Left cardiac atrium (tissue), 4 donors: ENCODE measurements at regions not wholly inside any gene's neighbourhood (a gene's known extent, or its start where the extent isn't known, plus 50 kb on each side); places are given as distances from the start of the nearest gene placed in this dataset.

ENCODE experiments used
- ATAC-seq, 2 donors: fragments of 200-7000 bp; cut with Tn5 transposase; one replicate each; pipeline ENCODE4 v1.9.1; 2020; ENCODE audit warnings: mild to moderate bottlenecking in 2 of 2, moderate library complexity in 2 of 2
- DNase-seq: peaks from one replicate; pipeline ENCODE4 v3.0.0-alpha.2; 2020
- intact Hi-C, 2 donors: fragments of 100-400 bp; cut with DNase I; formaldehyde crosslinking; loops; one replicate each; pipeline versions ENCODE4 v1.14.1 to v1.15.1; 2022 to 2023
- donor health status: DM: no; HTN: yes; CAD: no.
- donor health status: DM: no; HTN: yes; CAD: no; lungs with severe emphysema.
- donor health status: DM: yes; HTN: yes; CAD: no.
- donor health status: Dilated cardiomyopathy.

DNA sequence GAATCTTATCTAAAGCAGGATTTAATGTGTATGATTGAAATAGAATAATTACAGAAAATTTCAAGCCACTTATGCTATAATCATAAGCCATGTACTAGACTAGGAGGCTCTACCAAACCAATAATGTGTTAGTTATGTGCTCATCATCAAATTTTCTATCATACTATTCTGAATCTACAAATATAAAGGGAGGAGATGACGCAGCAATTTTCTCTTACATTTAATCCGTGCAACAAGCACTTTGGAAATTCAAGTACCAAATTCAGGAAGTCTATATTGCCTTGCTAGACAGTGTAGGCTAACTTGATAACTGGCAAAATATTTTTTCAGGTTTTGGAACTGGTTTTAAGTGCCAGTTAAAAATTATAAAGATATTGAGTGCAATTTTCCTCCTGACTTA, 283.5 kb downstream of the C4orf33 start:
- DNase-seq (no peak), ATAC-seq (no peak)

DNA sequence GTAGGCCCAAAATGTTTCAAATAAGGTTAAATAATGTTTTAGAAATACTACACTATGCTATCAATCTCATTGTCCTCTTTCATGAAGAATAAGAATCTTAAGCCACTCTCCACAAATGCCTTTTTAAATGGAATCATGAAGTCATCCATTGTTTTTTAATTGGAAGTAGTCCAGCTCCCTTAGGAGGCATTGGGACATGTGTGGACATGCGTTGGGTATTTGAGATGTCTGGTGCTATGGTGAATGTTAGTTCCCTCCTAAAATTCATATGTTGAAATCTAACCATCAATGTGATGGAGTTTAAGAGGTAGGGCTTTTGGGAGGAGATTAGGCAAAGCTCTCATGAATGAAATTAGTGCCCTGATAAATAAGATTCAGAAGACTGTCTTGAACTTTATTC, 289.0 kb downstream of the C4orf33 start:
- intact Hi-C loops, result no loop called here
- ATAC-seq (no peak), DNase-seq (no peak)

More for the DNA sequence above, 283.5 kb downstream of the C4orf33 start:
- intact Hi-C loops, result no loop called here

DNA sequence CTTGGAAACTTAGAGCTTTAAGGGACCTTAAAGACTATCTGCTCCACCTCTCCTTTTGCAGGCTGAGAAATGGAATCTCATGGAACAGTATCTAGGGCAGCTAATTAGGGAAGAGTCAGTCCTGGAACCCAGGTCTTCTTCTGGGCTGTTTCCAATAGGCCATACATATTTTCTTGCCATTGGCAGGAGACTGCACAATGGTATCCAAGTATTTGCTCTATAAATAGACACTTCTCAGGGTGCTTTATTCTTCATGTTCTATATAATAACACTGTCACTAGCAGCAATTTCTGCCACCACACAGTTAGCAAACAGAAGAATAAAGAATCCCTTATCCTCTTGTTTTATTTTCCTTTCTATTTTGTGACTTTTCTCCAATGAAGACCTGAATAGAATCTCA, 291.7 kb downstream of the C4orf33 start:
- no peak for ATAC-seq
- intact Hi-C loops, result no loop called here

DNA sequence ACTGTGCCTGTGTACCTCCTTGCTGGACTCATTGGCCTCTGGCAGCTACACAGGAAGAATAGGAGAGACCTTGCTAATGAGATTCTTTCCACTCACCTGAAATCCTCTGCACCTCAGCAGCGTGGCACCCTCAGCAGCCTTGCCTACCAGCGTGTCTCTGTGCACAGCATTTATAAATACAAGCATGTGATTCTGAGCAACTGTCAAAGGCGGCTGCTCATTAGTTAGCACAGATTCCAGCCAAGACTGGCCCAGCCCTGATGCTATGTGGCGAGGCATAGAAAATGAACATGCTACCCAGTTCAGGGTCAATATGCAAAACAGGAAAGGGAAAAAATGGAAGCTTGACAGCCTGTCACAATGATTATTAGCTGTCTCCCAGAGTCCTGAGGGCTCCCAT, 298.0 kb downstream of the C4orf33 start:
- intact Hi-C loops, result no loop called here
- ATAC-seq (no peak), DNase-seq (no peak)

More for the DNA sequence above, 291.7 kb downstream of the C4orf33 start:
- no peak for DNase-seq

DNA sequence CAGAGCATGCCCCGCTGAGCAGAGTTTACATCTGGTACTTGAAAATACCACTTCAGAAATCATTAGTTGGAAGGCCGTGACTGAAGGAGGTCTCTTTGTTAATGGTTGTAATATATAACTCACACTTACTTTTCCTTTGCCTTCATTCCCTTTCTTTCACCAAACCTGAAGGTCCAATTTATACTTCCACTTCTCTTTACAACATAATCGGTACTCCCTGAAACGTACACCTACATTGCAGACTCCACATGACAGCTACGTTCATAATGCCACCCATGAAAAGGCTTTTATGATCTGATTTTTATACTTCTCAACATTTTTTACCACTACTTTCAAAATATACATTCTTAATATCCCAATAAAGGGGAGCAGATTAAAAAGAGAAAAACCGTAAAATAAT, 298.7 kb downstream of the C4orf33 start:
- ATAC-seq, result no peak
- intact Hi-C loops, result no loop called here

DNA sequence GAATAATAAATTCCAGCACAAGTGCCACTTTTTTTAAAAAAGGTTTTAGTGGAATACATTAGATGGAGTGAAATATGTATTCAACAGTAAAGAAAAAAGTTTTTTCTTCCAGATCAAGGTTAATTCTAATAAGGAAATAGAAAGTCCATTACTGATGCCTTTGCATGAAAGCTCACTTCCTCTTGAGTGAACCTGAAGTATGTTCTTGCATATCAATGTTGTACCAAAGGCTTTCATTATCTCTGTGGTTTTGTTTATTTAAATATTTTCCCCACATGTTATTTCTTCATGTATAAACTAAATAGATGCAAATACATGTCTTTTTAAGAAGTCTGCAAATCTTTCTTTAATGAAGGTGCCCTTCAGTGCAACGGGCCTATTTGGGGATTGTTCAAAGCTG, 307.9 kb downstream of the C4orf33 start:
- ATAC-seq (no peak), DNase-seq (no peak)
- intact Hi-C loops, result no loop called here

More for the DNA sequence above, 298.7 kb downstream of the C4orf33 start:
- no peak for DNase-seq

DNA sequence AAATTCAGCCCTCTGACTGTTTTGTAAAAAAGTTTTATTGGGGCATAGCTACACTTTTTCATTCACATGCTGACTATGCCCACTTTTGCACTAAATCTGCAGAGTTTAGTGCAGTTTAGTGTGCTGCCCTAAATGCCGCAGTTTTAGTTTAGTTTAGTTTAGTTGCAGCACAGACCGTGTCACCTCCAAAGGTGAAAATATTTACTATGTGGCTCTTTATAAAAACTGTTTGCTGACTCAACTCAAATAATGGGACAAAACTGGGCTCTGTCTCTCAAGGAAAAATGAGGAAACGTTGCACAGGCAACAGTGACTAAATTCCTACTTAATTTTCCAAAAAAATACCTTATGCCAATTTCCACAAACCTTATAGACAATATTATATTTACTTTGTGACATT, 314.2 kb downstream of the C4orf33 start:
- ATAC-seq (no peak), DNase-seq (no peak)
- intact Hi-C loops, result no loop called here

DNA sequence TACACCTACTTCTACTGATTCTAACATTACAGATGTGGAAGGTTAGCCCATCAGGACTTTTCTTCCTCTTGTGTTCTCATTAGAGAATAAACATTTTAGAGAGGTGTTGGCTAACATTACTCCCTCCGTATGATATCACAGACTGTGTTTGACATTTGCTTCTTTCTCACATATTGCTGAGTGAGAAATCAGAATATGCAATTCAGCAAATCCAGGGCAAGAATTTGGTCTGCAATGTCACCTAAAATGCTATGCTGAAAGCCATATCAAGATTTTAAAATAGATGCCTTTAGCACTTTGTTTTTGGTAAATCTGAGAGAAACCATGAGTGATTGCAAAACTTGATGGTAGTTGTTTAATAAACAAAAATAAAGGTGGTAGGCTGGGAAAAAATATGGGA, 319.1 kb downstream of the C4orf33 start:
- intact Hi-C loops, result no loop called here
- no peak for DNase-seq
- no peak for ATAC-seq

DNA sequence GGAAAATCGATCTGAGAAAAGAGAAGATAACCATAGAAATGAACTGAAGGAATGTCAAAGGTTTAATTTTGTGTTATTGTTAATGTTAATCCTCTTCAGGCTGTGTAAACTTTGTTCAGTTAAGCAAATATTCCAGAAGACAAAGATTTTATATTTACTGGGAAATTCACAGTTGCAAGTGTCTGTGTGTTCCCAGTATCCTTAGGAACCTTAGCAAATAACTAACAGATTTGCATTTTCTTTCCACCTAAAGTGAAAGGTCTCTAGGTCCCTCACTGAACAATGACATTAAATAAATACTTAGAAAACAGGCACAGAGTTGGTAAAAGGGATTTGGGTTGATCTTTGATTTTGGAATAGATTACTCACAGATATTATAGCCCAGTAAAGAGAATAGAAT, 324.7 kb downstream of the C4orf33 start:
- intact Hi-C loops, result no loop called here
- DNase-seq (no peak), ATAC-seq (no peak)

DNA sequence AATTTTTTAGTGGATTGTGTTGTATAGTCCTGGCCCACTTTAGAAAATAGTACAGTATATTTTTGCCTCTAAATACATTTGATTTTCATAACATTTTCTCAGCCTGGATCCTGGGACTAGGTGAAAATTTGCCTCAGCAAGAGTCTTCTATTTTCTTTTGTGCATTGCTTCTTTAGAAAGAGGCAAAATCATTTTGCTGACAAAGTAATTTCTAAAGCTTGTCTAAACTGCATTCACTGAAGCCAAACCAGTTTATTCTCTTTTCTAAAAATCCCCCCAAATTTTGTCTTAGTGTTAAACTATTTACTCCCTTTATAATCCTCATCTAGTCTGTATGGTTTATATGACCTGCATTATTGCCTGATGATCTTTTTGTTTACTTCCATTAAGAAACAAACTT, 326.3 kb downstream of the C4orf33 start:
- no peak for ATAC-seq
- intact Hi-C loops, result no loop called here
- no peak for DNase-seq

DNA sequence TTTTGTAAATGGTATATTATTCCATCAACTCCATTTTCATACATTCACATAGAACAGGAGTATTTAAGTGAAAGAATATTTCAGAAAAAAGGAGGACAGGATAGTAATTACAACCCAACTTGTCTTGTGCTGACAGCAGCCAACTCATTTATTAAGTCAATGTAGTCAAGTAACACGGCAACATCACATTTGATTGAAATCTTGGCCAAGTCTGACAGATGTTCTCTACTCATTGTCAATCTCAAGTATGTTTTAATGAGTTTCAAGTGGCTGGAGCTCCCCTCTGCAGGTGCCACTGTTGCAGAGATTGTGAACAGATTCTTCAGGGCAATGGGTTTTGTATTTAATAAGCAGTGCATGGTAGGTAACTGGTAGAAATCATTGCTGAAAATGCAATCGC, 332.5 kb downstream of the C4orf33 start:
- no peak for ATAC-seq
- intact Hi-C loops, result no loop called here

DNA sequence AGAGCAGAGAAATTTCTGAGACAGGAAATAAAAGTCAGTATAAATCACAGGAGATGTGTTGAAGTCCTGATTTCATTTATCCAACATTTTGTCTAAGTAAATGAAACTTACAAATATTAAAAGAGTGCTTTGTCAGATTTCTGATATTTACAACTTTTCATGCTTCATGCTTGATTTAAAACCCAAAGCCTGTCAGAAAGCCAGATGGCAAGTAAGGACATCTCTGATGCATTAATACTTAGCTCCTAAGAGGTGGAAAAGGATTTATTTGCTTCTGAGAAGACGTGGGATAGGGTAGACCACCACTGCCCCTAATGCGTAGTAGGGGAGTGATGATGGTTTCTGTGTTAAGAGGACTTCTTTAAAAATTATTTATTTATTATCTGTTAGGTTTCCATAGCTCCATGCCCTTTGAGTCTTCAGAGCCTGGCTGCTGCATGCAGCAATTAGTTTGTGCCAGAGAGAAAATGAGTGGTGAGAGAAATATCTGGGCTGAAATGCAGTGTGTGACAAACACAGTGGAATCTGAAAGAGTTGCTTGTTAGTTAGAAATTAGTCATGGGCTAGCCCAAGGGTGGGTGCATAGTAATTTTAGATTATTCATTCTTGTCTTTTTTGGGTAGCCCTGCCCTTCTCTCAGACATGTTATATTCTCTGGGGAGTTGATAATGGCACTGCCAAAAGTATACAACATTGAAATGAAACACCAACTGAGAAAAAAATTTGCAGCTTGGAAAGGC, 333.8 kb downstream of the C4orf33 start:
- DNase-seq, result no peak
- intact Hi-C loops, result no loop called here
- ATAC-seq, result peak in 1 of 2 donors; percentile 48

More for the DNA sequence above, 332.5 kb downstream of the C4orf33 start:
- no peak for DNase-seq

DNA sequence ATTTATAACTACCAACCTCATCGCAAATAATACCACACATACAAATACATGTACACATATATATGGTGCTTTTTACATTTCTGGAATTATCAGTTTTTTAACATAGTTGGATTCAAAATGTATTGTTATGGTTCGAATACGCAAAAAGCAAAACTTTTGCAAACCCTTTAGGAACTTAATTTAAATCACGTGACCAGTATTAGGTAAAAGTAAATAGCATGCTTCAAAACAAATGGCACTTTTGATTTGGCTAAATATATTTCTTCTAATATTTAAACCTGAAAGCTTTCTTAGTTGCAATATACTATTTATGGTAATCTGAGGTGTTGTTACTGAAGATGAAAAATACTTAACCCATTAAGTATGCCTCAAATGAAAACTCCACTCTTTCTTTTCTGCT, 341.4 kb downstream of the C4orf33 start:
- intact Hi-C loops, result no loop called here
- ATAC-seq (no peak), DNase-seq (no peak)

DNA sequence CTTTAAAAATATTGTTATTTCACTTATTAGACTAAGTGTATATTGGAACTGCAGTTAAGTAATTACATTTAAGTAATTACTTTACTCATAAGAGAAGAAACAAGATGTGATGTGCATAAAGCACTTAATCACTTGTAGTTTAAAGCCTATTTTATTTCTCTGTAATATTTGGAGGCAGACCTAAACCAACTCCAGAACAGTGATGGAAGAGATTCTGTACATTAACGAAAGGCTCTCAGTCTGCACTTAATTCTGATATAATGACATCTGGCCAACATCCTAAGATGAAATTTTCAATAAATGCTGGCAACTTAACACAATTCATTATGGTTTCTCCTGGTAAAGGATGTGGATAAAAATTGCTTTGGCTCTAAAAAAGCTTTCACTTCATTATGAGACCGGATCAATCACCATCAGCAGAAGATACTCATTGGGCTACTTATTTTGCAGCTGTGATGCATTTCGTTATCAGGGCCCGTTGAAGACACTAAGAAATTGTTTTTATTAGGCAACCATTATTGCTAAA, 342.6 kb downstream of the C4orf33 start:
- intact Hi-C loops, result no loop called here
- no peak for DNase-seq
- no peak for ATAC-seq

DNA sequence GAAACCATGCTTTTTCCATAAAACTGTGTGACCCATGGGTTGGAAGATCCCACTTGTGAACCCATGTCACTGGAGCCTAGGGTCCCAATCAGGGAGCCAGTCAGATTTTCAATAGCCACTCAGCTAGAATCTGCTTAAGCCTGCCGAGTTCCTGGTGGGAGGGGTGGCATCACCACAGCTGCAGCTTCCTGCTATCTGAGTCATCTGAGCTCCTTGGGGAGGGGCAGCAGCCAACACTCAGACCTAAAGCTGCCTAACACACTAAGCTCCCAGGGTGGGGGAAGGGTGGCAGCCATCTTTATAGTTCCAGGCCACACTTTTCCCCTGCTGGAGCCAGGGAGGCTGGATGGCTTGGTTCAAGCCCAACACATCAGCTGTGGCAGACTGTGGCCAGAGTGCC, 350.1 kb downstream of the C4orf33 start:
- intact Hi-C loops, result no loop called here
- DNase-seq (no peak), ATAC-seq (no peak)

DNA sequence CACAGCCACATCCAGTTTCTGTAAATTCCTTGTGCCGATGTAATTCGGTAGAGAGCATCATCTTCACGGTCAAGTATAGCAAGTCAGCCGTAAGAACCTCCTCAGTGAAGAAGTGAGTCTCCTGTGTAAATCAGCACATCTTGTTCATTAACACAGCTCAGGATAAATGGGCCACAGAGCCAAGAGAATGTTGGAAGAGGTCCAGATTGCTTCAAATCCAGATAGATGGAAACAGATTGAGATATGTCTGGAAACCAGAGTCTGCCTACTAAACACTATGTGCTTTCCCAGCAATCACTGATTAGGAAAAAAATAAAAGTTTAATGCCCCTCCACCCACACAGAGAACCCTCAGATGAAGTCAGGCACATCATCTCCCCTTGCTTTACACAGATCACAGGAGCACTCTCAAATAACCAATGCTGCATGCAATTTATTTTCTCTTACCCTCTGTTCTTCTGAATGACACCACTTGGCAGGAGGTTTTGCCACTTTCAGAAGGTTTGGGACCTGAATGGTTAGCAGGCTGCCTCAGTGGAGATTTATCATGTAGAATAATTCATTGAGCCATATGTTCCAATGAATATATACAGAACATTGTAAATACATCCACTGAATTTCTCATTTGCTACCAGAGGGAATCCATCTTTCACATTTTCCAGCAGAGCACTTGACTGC, 357.7 kb downstream of the C4orf33 start:
- no peak for ATAC-seq
- intact Hi-C loops, result no loop called here
- DNase-seq, result no peak

DNA sequence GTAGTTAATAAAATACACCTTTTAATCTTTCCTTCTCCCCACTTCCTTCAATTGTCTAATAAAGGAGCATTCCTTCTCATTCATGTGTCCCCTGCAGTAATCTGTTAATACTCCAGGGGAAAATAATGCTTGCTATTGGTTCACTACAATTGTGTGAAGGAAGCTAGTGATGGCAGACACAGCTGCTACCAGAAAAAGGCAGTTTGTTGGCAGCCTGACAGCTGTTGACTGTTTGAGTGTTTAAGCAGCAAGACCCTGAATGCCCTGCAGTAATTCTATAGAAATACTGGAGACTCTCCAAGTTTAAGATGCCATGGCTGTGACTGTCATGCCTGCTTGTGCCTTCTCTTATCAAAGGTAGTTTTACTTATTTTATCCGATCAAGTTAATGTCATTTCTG, 359.5 kb downstream of the C4orf33 start:
- DNase-seq (no peak), ATAC-seq (no peak)
- intact Hi-C loops, result no loop called here

DNA sequence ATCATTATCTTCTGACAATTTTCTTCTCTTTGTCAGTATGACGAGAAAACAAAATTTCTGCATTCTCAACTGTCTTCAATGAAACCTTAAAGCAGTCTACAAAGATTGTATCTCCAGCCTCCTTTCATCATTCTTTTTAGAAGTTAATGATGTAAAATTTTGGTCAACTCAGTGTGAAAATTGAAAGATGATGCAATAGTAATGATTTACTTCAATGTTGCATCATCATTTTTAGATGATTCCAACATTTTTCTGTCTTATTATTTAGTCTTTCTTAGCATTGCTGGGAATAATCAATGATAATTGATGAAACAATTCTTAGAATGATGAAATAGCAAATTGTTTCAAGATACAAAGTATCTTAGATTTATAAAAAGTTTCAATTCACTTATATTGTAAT, 372.7 kb downstream of the C4orf33 start:
- ATAC-seq (no peak), DNase-seq (no peak)
- intact Hi-C loops, result no loop called here

DNA sequence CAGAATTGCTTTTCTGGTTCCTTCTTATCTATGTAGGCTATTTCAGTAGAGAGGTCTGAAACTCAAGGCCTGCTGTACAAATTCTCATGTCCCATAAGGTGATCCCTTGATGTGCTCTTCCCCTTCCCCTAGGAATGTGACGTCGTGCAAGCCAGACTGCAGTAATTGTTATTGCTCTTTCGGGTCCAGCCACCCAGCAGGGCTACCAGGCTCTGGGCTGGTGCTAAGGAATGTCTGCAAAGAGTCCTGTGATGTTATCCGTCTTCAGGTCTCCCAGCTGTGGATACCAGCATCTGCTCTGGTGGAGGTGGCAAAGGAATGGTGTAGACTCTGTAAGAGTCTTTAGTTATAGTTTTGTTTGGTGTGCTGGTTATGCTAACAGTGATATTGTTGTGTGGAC, 378.7 kb downstream of the C4orf33 start:
- ATAC-seq (no peak), DNase-seq (no peak)
- intact Hi-C loops, result no loop called here

DNA sequence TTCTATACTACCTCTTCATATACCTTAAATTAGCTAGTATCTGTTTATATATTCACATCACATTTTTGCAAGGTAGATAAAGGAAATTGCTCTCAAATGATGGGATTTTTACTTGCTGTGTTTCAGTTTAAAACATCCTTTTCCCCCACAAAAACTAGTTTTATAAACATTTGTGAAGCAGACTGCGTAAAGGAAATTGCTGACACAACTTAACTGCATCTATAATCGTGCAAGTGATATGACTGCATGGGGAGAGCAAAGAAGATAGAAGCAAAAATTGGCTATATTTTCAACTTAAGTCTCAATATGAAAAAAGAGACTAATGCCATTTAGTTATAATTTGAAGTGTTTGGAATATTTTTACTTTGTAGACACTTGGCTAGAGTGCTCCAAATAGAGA, 385.2 kb downstream of the C4orf33 start:
- ATAC-seq (no peak), DNase-seq (no peak)
- intact Hi-C loops, result no loop called here

DNA sequence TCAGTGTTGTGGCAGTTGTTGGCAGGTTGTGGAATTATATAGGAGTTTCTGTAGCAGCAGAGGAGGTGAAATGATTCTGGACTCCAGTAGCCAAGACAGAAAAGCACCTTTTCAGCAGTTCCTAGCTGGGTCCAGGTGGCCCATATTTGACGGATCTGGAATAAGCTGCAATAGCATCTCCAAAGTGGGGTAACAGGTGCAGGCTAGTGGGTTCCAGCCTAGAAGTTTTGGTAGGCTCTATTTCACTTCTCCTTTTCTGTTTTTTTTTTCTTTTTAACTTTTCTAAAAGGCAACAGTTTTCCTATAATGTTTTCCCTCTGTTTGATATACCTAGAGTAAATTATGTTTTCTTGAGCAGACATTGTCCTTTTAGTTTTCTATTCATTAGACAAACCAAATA, 392.5 kb downstream of the C4orf33 start:
- intact Hi-C loops, result no loop called here
- DNase-seq (no peak), ATAC-seq (no peak)
